PC-3 (cell line): ENCODE measurements at regions not wholly inside any gene's neighbourhood (a gene's known extent, or its start where the extent isn't known, plus 50 kb on each side); places are given as distances from the start of the nearest gene placed in this dataset.

Source experiments
- CTCF ChIP-seq: fragments of 300-600 bp; sonication (generic); conservative IDR thresholded peaks from 2 replicates; pipeline ENCODE4 v1.5.1; 2017; ENCODE audit warnings: antibody characterized with exemption, low read depth, mild to moderate bottlenecking, low read length
- EZH2 ChIP-seq: fragments of 300-600 bp; sonication (generic); IDR thresholded peaks from one replicate; pipeline ENCODE4 v1.6.1; 2017; ENCODE audit warnings: antibody characterized with exemption, mild to moderate bottlenecking, low read length; ENCODE audit not compliant: unreplicated experiment

GRCh38 chr4:183017962-183018361 lies 81.1 kb upstream of the WWC2 start:
- TF ChIP-seq CTCF, result no peak
- no peak for TF ChIP-seq EZH2
